ENCODE measurements at regions not wholly inside any gene's neighbourhood (a gene's known extent, or its start where the extent isn't known, plus 50 kb on each side); places are given as distances from the start of the nearest gene placed in this dataset.

DNA sequence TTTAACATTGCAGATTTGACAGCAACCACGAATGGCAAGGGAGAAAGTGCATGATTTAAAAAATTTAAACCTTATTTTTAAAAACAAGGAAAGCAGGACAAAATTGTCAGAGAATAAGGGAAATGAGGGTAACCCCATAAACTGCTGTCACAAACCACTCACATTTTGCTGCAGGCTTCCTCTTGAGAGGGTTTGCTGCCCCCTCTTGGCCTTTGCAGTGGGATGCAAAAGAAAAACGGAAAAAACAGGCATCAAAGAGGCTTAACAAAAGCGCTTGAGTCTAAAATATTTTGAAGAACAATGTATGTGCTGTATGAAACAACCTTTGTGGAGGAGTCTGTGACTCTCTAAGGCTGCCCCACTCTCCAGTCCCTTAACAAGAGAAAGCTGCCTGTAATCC lies 91.6 kb downstream of the TMX3 start:
- no peak for DNase-seq (ENCODE audit: low spot score in 2 of 2)
- intact Hi-C loops (cut with DNase I; ENCODE audit: low total_unique reads), result no loop called here
- WGBS, 2 donors, result 1 to 2% methylated on average over 3 of the region's 3 CpGs
- no peak overlapping the region for H3K4me3 ChIP-seq (ENCODE audit: low read depth, poor library complexity, severe bottlenecking)
- TF ChIP-seq, protein P1, sequence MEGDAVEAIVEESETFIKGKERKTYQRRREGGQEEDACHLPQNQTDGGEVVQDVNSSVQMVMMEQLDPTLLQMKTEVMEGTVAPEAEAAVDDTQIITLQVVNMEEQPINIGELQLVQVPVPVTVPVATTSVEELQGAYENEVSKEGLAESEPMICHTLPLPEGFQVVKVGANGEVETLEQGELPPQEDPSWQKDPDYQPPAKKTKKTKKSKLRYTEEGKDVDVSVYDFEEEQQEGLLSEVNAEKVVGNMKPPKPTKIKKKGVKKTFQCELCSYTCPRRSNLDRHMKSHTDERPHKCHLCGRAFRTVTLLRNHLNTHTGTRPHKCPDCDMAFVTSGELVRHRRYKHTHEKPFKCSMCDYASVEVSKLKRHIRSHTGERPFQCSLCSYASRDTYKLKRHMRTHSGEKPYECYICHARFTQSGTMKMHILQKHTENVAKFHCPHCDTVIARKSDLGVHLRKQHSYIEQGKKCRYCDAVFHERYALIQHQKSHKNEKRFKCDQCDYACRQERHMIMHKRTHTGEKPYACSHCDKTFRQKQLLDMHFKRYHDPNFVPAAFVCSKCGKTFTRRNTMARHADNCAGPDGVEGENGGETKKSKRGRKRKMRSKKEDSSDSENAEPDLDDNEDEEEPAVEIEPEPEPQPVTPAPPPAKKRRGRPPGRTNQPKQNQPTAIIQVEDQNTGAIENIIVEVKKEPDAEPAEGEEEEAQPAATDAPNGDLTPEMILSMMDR (IDR thresholded peaks at IDR 0.05), result no peak

DNA sequence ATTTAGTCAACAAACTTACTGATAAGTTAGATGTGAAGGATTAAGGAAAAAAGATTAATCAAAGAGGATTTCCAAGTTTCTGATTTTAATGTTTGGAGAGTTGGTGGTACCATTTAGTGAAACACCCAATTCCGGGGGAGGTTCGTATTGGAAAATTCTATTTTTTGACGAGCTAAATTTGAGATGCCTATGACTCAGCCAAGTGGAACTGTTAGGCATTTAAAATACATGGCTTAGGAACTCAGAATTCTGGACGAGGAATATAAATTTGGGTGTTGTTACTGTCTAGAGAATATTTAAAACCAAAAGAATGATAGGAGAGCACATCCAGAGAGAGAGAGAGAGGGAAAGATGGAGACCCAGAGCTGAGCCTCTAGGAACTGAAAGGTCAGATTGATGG lies 103.6 kb downstream of the TMX3 start:
- H3K4me3 ChIP-seq (ENCODE audit: low read depth, poor library complexity, severe bottlenecking), result no peak overlapping the region
- intact Hi-C loops (cut with DNase I; ENCODE audit: low total_unique reads), result no loop called here
- DNase-seq (ENCODE audit: low spot score in 2 of 2), result no peak
- TF ChIP-seq, protein P1 (IDR thresholded peaks at IDR 0.05), result no peak
- TF ChIP-seq POLR2A (IDR thresholded peaks at IDR 0.05), result no peak
- WGBS, 2 donors, result 67 to 68% methylated on average over 4 of the region's 4 CpGs

DNA sequence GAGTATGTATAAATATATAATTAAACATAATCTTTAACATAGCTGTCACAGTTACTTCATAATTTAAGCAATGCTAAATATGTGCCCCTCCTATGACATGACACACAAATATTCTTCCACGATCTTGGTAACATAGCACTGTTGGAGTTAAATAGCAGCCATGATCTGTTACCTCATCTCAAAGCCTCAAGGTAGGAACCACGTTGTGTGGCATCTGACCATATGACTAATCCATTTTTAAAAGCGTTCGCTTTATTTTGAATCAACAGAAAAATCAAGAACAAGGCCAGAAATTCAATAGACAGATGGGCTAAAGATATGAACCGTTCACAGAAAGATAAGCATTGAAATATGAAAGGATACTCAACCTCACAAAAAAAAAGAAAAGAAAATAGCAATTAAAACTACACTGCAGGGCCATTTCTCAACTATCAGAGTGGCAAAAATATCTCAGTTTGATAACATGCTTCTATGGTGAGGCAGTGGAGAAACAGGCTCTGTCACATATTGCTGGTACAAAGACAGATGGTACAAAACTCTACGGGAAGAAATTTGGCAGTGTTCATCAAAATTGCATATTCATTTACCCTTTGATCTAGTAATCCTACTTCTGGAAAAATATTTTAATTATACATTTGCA lies 105.9 kb downstream of the TMX3 start:
- TF ChIP-seq, protein P1 (IDR thresholded peaks at IDR 0.05), result no peak
- TF ChIP-seq POLR2A (IDR thresholded peaks at IDR 0.05), result no peak
- 54 to 58% methylated on average over 6 of the region's 6 CpGs for WGBS, 2 donors
- H3K4me3 ChIP-seq (ENCODE audit: low read depth, poor library complexity, severe bottlenecking), result no peak overlapping the region
- intact Hi-C loops (cut with DNase I; ENCODE audit: low total_unique reads), result no loop called here
- DNase-seq (ENCODE audit: low spot score in 2 of 2), result no peak

DNA sequence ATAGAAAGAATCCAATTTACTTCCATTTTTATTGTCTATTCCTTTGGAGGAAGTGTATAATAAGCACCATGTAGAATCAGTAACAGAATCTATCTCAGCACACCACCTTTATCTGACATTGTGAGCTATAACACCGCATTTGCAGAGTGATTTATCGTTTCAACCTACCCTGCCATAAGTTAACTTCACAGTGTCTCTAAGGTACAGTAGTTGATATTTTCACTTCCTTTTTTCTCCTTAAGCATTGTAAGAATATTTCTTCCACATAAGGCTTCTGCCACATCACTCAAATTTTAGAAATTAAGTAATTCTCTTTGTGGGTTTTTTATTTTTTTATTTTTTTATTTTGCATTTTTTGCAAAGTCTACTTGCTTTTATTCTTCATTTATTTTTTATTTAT lies 107.1 kb downstream of the TMX3 start:
- H3K4me3 ChIP-seq (ENCODE audit: low read depth, poor library complexity, severe bottlenecking), result no peak overlapping the region
- DNase-seq (ENCODE audit: low spot score in 2 of 2), result no peak
- intact Hi-C loops (cut with DNase I; ENCODE audit: low total_unique reads), result no loop called here
- no peak for TF ChIP-seq POLR2A (IDR thresholded peaks at IDR 0.05)
- TF ChIP-seq, protein P1 (IDR thresholded peaks at IDR 0.05), result no peak
- WGBS, 2 donors, result 90 to 98% methylated on average over 2 of the region's 2 CpGs

DNA sequence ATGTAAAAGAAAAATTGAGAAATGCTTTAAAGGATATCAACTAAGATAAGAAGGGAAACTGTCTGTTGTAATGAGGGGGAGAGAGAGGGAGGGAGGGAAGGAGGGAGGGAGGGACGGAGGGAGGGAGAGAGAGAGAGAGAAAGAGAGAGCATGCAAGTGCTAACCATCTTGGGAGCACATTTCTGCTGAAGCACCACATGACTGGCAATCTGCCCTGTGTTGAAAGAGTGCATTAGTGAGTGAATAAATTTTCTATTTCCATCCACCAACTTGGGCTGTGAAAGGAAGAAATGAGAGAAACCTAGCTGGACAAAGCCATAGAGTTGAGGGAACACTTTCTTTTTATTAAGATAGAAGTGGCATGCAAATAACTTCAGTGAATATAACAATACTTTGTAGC lies 110.7 kb downstream of the TMX3 start:
- intact Hi-C loops (cut with DNase I; ENCODE audit: low total_unique reads), result no loop called here
- TF ChIP-seq POLR2A (IDR thresholded peaks at IDR 0.05), result no peak
- TF ChIP-seq, protein P1 (IDR thresholded peaks at IDR 0.05), result no peak
- 30 to 50% methylated on average over 1 of the region's 1 CpG for WGBS, 2 donors
- no peak for DNase-seq (ENCODE audit: low spot score in 2 of 2)
- no peak overlapping the region for H3K4me3 ChIP-seq (ENCODE audit: low read depth, poor library complexity, severe bottlenecking)

DNA sequence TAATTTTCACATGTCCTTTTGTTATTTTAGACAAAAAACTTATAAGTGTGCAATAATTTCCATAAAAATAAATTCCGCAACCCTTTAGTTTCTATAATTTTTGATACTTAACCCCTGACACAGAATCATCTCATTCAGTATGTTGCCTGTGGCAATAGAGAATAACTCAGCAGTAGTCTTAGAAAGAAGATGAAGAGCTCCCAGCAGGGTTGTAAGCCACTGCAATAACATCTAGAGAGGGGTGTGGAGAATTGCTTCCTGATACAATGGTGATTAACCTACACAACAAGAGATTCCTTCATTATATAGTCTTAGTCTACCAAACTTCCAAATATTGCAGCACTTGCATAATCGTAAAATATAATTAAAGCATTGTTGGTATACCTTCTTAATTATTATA lies 118.9 kb downstream of the TMX3 start:
- TF ChIP-seq, protein P1 (IDR thresholded peaks at IDR 0.05), result no peak
- no peak for TF ChIP-seq POLR2A (IDR thresholded peaks at IDR 0.05)
- 93 to 94% methylated on average over 2 of the region's 2 CpGs for WGBS, 2 donors
- H3K4me3 ChIP-seq (ENCODE audit: low read depth, poor library complexity, severe bottlenecking), result no peak overlapping the region
- no peak for DNase-seq (ENCODE audit: low spot score in 2 of 2)
- intact Hi-C loops (cut with DNase I; ENCODE audit: low total_unique reads), result no loop called here
